ENCODE measurements at regions not wholly inside any gene's neighbourhood (a gene's known extent, or its start where the extent isn't known, plus 50 kb on each side); places are given as distances from the start of the nearest gene placed in this dataset. TPM values are rescaled to one million over a fixed set of nuclear protein-coding genes. Genes with fewer than 3 reads are reported as not detected.

- Histone ChIP-seq H3K79me2 (ENCODE audit: control insufficient read depth, insufficient read depth, low read length) (no peaks in the 10 kb centered on the region), H2AFZ (ENCODE audit: control insufficient read depth, low read depth, low read length) (no peak overlapping the region), H3K4me1 (ENCODE audit: control insufficient read depth, insufficient read depth, low read length) (no peaks in the 10 kb centered on the region), H3K9ac (ENCODE audit: control insufficient read depth, insufficient read depth, low read length) (no peak overlapping the region), H3K27ac (ENCODE audit: control insufficient read depth, insufficient read depth) (no peak overlapping the region), H4K20me1 (ENCODE audit: control insufficient read depth, insufficient read depth) (no peaks in the 10 kb centered on the region), H3K36me3 (ENCODE audit: control insufficient read depth in 2 of 2, insufficient read depth in 2 of 2, low read length in 1 of 2) (no peaks in the 10 kb centered on the region), H3K4me2 (ENCODE audit: control insufficient read depth, insufficient read depth) (no peak overlapping the region), H3K4me3 (no peak overlapping the region), H3K27me3 (replicated peaks in 1 of 2; ENCODE audit: control insufficient read depth in 2 of 2, insufficient read depth in 2 of 2, low read length in 1 of 2) (no peaks in the 10 kb centered on the region), H3K9me3 (replicated peaks; ENCODE audit: control insufficient read depth, insufficient read depth, low read length) (no peaks in the 10 kb centered on the region)
- RAD21 ChIA-PET (ENCODE audit: unreplicated experiment), result no interaction called here
- SMC1A ChIA-PET (ENCODE audit: uncharacterized antibody, unreplicated experiment), result no interaction called here
- POLR2A ChIA-PET, result interaction anchor here (0.7 kb wide), 1 partner anchor 10 kb away, joined by 3 read pairs; no protein-coding TSS in a partner anchor
- DNase-seq (ENCODE audit: low read depth, low spot score) (no peak), ATAC-seq (no peak), FAIRE-seq (no peak)
- WGBS (ENCODE audit: insufficient coverage, insufficient replicate concordance, low lambda C conversion rate, missing lambda C conversion rate), result 18% methylated on average over 2 of the region's 2 CpGs
- in situ Hi-C loops (cut with MboI) (no loop called here), intact Hi-C loops (cut with micrococcal nuclease; ENCODE audit: unreplicated experiment) (no loop called here)
- CTCF ChIA-PET, result interaction anchor here (1.6 to 5.5 kb wide), 2 partner anchors 13 to 148 kb away, joined by 5 to 32 read pairs; no protein-coding TSS in a partner anchor
- BruUV-seq (replicated peaks), result no TSS peak
- no peak for TF ChIP-seq PAX5 (IDR thresholded peaks at IDR 0.05; ENCODE audit: borderline replicate concordance, low read depth, low read length)
- TF ChIP-seq ZBTB33 (IDR thresholded peaks at IDR 0.05), result no peak
- TF ChIP-seq TCF7 (IDR thresholded peaks at IDR 0.05; ENCODE audit: borderline replicate concordance), result no peak
- TF ChIP-seq ETV6 (conservative IDR thresholded peaks at IDR 0.05 in 1 of 2, IDR thresholded peaks at IDR 0.05 in 1 of 2; ENCODE audit: borderline replicate concordance in 1 of 2, low read depth in 1 of 2), result no peak
- TF ChIP-seq NR2F1 (conservative IDR thresholded peaks at IDR 0.05), result no peak
- TF ChIP-seq ZBED1 (IDR thresholded peaks at IDR 0.05; ENCODE audit: borderline replicate concordance), result no peak
- TF ChIP-seq CREB1 (IDR thresholded peaks at IDR 0.05; ENCODE audit: low read depth), result no peak
- TF ChIP-seq PAX8 (IDR thresholded peaks at IDR 0.05), result no peak
Observed at GRCh38 chr4:83657336-83657735, 121.4 kb downstream of the GPAT3 start.

Small RNAs in the stretch of these regions (small RNA-seq; reads per million reads assigned to genes)
- not detected for gene RNU6-774P
